Heart right ventricle (tissue), 16 donors: ENCODE measurements at regions not wholly inside any gene's neighbourhood (a gene's known extent, or its start where the extent isn't known, plus 50 kb on each side); places are given as distances from the start of the nearest gene placed in this dataset.

Experiments
- ATAC-seq, 8 donors: fragments of 200-7000 bp; cut with Tn5 transposase; one replicate each; pipeline ENCODE4 v1.9.1; 2020; ENCODE audit warnings: mild to moderate bottlenecking in 8 of 8, moderate library complexity in 8 of 8, moderate number of reproducible peaks in 1 of 8
- DNase-seq, 2 donors: peaks; one replicate each; pipeline ENCODE4 v3.0.0-alpha.2; 2020
- H3K27ac ChIP-seq, 10 donors: fragments of 200-600 bp; sonication (generic) in 2 of 10; one replicate each; pipeline versions ENCODE4 v1.5.0 to v1.8.0; 2020 to 2022; ENCODE audit warnings: mild to moderate bottlenecking in 3 of 10
- H3K27me3 ChIP-seq, 7 donors: fragments of 200-600 bp; one replicate each; pipeline ENCODE4 v1.8.0; 2021 to 2022; ENCODE audit warnings: mild to moderate bottlenecking in 2 of 7
- H3K36me3 ChIP-seq, 9 donors: fragments of 200-600 bp; sonication (generic) in 1 of 9; one replicate each; pipeline versions ENCODE4 v1.5.0 to v1.8.0; 2020 to 2022; ENCODE audit warnings: mild to moderate bottlenecking in 2 of 9
- H3K4me1 ChIP-seq, 9 donors: fragments of 200-600 bp; sonication (generic) in 1 of 9; one replicate each; pipeline versions ENCODE4 v1.5.0 to v1.8.0; 2020 to 2022; ENCODE audit warnings: mild to moderate bottlenecking in 4 of 9
- H3K4me3 ChIP-seq, 10 donors: fragments of 200-600 bp; sonication (generic) in 2 of 10; one replicate each; pipeline versions ENCODE4 v1.5.0 to v1.8.0; 2020 to 2022; ENCODE audit warnings: mild to moderate bottlenecking in 7 of 10, moderate library complexity in 2 of 10
- H3K9me3 ChIP-seq, 11 donors: fragments of 200-600 bp in 10 of 11; sonication (generic) in 2 of 11; one replicate each; pipeline versions ENCODE4 v1.5.0 to v1.8.0; 2013 to 2022; ENCODE audit warnings: mild to moderate bottlenecking in 2 of 11, control low read depth in 1 of 11, moderate library complexity in 1 of 11
- CTCF ChIP-seq, 9 donors: fragments of 200-600 bp; sonication (generic) in 2 of 9; IDR thresholded peaks; one replicate each; pipeline versions ENCODE4 v1.5.0 to v1.8.0; 2021 to 2022; ENCODE audit warnings: antibody characterized with exemption in 9 of 9, mild to moderate bottlenecking in 5 of 9, moderate library complexity in 1 of 9
- WGBS, 2 donors: extraction: QIAGEN DNeasy Blood & Tissue Kit; methylation state at CpG; one replicate each; pipeline ENCODE4 v1.1.7; 2013; ENCODE audit warnings: inconsistent platforms in 1 of 2; 5-methylcytosine and 5-hydroxymethylcytosine counted together
- intact Hi-C, 10 donors: fragments of 100-400 bp; cut with DNase I; formaldehyde crosslinking; loops; one replicate each; pipeline versions ENCODE4 v1.11.1 to v1.14.2; 2022
- donor health status: Arrhythmogenic right ventricular cardiomyopathy.
- donor health status: ischemic (EF 13 %, LVEDD 7.1; RV severe dilation, severe dysfunction).
- donor health status: healthy with polysubstance abuse.
- donor health status: DM: no; HTN: yes; CAD: no.
- donor health status: DM: no; HTN: no; CAD: no.
- donor health status: ischemic (EF 25% LVEDD 6.9; RV normal size, moderate dysfunction).
- donor health status: ischemic (EF 25% LVEDD 5.7; RV mildly dilated, moderate dysfunction).
- donor health status: healthy.
- donor health status: DM: yes; HTN: yes; CAD: no.
- donor health status: Ischemic cardiomyopathy.
- donor health status: ischemic (EF 35%, LVEDD 5.7; RV mildly dilated, moderate dysfunction).
- donor health status: nonischemic (EF 11% LVEDD 7.7; RV severe dilation, severe dysfunction).
- donor health status: DM: yes; HTN: yes; CAD: no.
- donor health status: PGD.
- donor health status: ischemic (EF 29% LVEDD 5.4; RV normal size, mild dysfunction).
- donor health status: nonischemic (EF 23%, LVEDD 6.1; RV moderate dilation, normal function).

- H3K4me3 ChIP-seq: no peak overlapping the region
Observed at GRCh38 chr16:20153444-20153843, 79.8 kb upstream of the GPR139 start.

GRCh38 chr16:20147091-20147490, 73.4 kb upstream of the GPR139 start:
- no peaks in the 10 kb centered on the region for H3K36me3 ChIP-seq
- H3K4me3 ChIP-seq: no peak overlapping the region
- WGBS, 2 donors: 65 to 80% methylated on average over 5 of the region's 5 CpGs
- H3K9me3 ChIP-seq: no peaks in the 10 kb centered on the region
- no peaks in the 10 kb centered on the region for H3K4me1 ChIP-seq
- no peak for TF ChIP-seq CTCF (IDR thresholded peaks at IDR 0.05)
- ATAC-seq (no peak), DNase-seq (no peak)
- intact Hi-C loops: no loop called here
- peaks cover 0 to 31% (median 0%) of the 10 kb centered on the region in 7 donors for H3K27me3 ChIP-seq
- no peak overlapping the region for H3K27ac ChIP-seq

More at GRCh38 chr16:20153444-20153843, 79.8 kb upstream of the GPR139 start:
- intact Hi-C loops: no loop called here
- peaks cover 0 to 6% (median 0%) of the 10 kb centered on the region in 7 donors for H3K27me3 ChIP-seq
- H3K27ac ChIP-seq: no peak overlapping the region
- no peak for TF ChIP-seq CTCF (IDR thresholded peaks at IDR 0.05)
- H3K9me3 ChIP-seq: peaks cover 0 to 24% (median 10%) of the 10 kb centered on the region in 11 donors
- WGBS, 2 donors: 68 to 75% methylated on average over 1 of the region's 1 CpG
- H3K36me3 ChIP-seq: no peaks in the 10 kb centered on the region
- DNase-seq (no peak), ATAC-seq (no peak)
- no peaks in the 10 kb centered on the region for H3K4me1 ChIP-seq

- Histone ChIP-seq H3K9me3 (no peaks in the 10 kb centered on the region), H3K27me3 (peaks cover 0 to 17% (median 0%) of the 10 kb centered on the region in 7 donors), H3K4me3 (no peak overlapping the region), H3K27ac (no peak overlapping the region), H3K36me3 (no peaks in the 10 kb centered on the region), H3K4me1 (no peaks in the 10 kb centered on the region)
- DNase-seq (no peak), ATAC-seq (no peak)
- intact Hi-C loops: no loop called here
- 63% methylated on average over 7 of the region's 7 CpGs for WGBS, 2 donors
- TF ChIP-seq CTCF (IDR thresholded peaks at IDR 0.05): no peak
Observed at GRCh38 chr16:20141956-20142355, 68.3 kb upstream of the GPR139 start.

- no peak for ATAC-seq
- H3K27ac ChIP-seq: no peak overlapping the region
Observed at GRCh38 chr16:20137909-20138308, 64.2 kb upstream of the GPR139 start.

More at GRCh38 chr16:20137909-20138308, 64.2 kb upstream of the GPR139 start:
- Histone ChIP-seq H3K9me3 (peaks cover 0 to 6% (median 0%) of the 10 kb centered on the region in 11 donors), H3K36me3 (no peaks in the 10 kb centered on the region), H3K27me3 (peaks cover 0 to 6% (median 0%) of the 10 kb centered on the region in 7 donors), H3K4me1 (no peaks in the 10 kb centered on the region), H3K4me3 (no peak overlapping the region)
- no peak for TF ChIP-seq CTCF (IDR thresholded peaks at IDR 0.05)
- WGBS, 2 donors: 70 to 71% methylated on average over 2 of the region's 2 CpGs
- DNase-seq: no peak
- intact Hi-C loops: no loop called here
